Neural progenitor cell (in vitro differentiated cells): ENCODE measurements at regions not wholly inside any gene's neighbourhood (a gene's known extent, or its start where the extent isn't known, plus 50 kb on each side); places are given as distances from the start of the nearest gene placed in this dataset.

ENCODE experiments used
- DNase-seq: peaks from one replicate; pipeline ENCODE4 v3.0.0-alpha.2; 2016; ENCODE audit warnings: low spot score
- H2AFZ ChIP-seq: fragments of 200-600 bp; sonication (generic); replicated peaks from 2 replicates; pipeline ENCODE4 v1.6.1; 2016; ENCODE audit warnings: antibody characterized with exemption
- H3F3A ChIP-seq: fragments of 200-600 bp; sonication (generic); 2 replicates; pipeline ENCODE4 v1.6.1; 2016; ENCODE audit warnings: antibody characterized with exemption, low read depth
- H3K27ac ChIP-seq: fragments of 200-600 bp; sonication (generic); 2 replicates; pipeline ENCODE4 v1.5.1; 2016; ENCODE audit warnings: mild to moderate bottlenecking
- H3K27me3 ChIP-seq: fragments of 200-600 bp; sonication (generic); 2 replicates; pipeline ENCODE4 v1.6.1; 2016; ENCODE audit warnings: mild to moderate bottlenecking, moderate library complexity
- H3K36me3 ChIP-seq: fragments of 200-600 bp; sonication (generic); 2 replicates; pipeline ENCODE4 v1.5.1; 2016
- H3K4me1 ChIP-seq: fragments of 200-600 bp; sonication (generic); 2 replicates; pipeline ENCODE4 v1.6.1; 2016; ENCODE audit warnings: mixed run types
- H3K4me2 ChIP-seq: fragments of 200-600 bp; sonication (generic); 2 replicates; pipeline ENCODE4 v1.6.1; 2016
- H3K4me3 ChIP-seq: fragments of 200-600 bp; sonication (generic); 2 replicates; pipeline ENCODE4 v1.5.1; 2016
- H3K79me2 ChIP-seq: fragments of 200-600 bp; sonication (generic); 2 replicates; pipeline ENCODE4 v1.6.1; 2016; ENCODE audit warnings: low read depth
- H3K9ac ChIP-seq: fragments of 200-600 bp; sonication (generic); 2 replicates; pipeline ENCODE4 v1.6.1; 2016
- H3K9me3 ChIP-seq: fragments of 200-600 bp; sonication (generic); 2 replicates; pipeline ENCODE4 v1.5.1; 2016; ENCODE audit warnings: low read depth
- H4K20me1 ChIP-seq: fragments of 200-600 bp; sonication (generic); 2 replicates; pipeline ENCODE4 v1.6.1; 2016; ENCODE audit warnings: low read depth
- H3K27ac Mint-ChIP-seq: 3 replicates; pipeline ENCODE4 v1.8.0; 2021; ENCODE audit warnings: mixed read lengths
- H3K27me3 Mint-ChIP-seq: 2 replicates; pipeline ENCODE4 v1.8.0; 2022; ENCODE audit warnings: low read depth, mild to moderate bottlenecking, inconsistent platforms, moderate library complexity, mixed read lengths; ENCODE audit not compliant: insufficient read depth
- H3K36me3 Mint-ChIP-seq: 3 replicates; pipeline ENCODE4 v1.8.0; 2021; ENCODE audit warnings: mixed read lengths
- H3K4me1 Mint-ChIP-seq: 3 replicates; pipeline ENCODE4 v1.8.0; 2021; ENCODE audit warnings: mixed read lengths
- H3K4me3 Mint-ChIP-seq: 3 replicates; pipeline ENCODE4 v1.8.0; 2021; ENCODE audit warnings: mild to moderate bottlenecking, moderate library complexity, mixed read lengths
- H3K9me3 Mint-ChIP-seq: 3 replicates; pipeline ENCODE4 v1.8.0; 2020; ENCODE audit warnings: mixed read lengths
- EZH2 ChIP-seq: fragments of 200-600 bp; sonication (generic); IDR thresholded peaks from 2 replicates; pipeline ENCODE4 v1.6.1; 2017; ENCODE audit warnings: antibody characterized with exemption, mild to moderate bottlenecking, moderate library complexity
- EZH2phosphoT487 ChIP-seq: fragments of 200-600 bp; sonication (generic); IDR thresholded peaks from 2 replicates; pipeline ENCODE4 v1.6.1; 2017; ENCODE audit warnings: antibody characterized with exemption
- TF ChIP-seq, protein P1 (sequence below): fragments of 200-600 bp; sonication (generic); IDR thresholded peaks from 2 replicates; pipeline ENCODE4 v1.5.1; 2017; ENCODE audit warnings: antibody characterized with exemption, mild to moderate bottlenecking

DNA sequence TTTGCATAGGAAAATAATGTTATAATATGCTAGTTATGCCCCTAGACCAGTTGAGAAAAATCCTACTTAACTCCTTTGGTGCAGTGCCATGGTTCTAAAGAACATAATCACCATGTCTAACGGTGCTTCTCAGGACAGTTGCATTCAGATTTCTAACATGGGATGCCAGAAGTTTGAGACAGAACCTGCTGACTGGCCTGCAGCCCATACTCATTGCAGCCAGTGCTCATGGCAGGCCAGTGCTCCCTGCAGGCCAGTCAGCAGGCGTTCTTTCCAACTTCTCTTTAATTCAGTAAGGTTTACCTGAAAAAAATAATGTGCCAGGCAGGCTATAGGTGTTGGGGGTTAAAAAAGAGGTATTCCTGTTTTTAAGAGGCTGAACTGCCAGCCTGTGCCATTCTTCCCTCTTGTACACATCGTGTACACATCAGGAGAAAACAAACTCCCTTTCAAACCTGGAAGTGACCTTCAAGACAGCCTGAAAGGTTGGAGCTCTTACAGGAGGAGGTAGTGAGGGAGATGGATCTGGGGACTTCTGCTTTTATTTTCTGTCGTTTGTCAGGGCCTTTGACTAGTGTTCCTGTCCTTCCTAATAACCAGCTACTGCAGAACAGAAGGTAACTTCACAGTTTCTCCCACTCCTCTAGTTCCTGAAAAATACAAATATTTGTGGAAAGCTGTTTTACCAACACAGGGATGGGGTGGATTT lies 146.0 kb upstream of the MAGI3 start:
- no peak overlapping the region for H3K4me3 Mint-ChIP-seq
- DNase-seq = no peak
- H3K27me3 Mint-ChIP-seq = peaks cover 5% of the 10 kb centered on the region
- no peak overlapping the region for H3K27ac ChIP-seq
- H3K4me1 Mint-ChIP-seq = peaks cover 2% of the 10 kb centered on the region
- H3K9me3 ChIP-seq = no peaks in the 10 kb centered on the region
- H3K4me1 ChIP-seq = peaks cover 14% of the 10 kb centered on the region
- no peak overlapping the region for H3K27ac Mint-ChIP-seq
- no peak overlapping the region for H3K4me3 ChIP-seq
- H3K27me3 ChIP-seq = no peaks in the 10 kb centered on the region
- H4K20me1 ChIP-seq = no peaks in the 10 kb centered on the region
- no peaks in the 10 kb centered on the region for H3F3A ChIP-seq
- H3K79me2 ChIP-seq = no peaks in the 10 kb centered on the region
- H3K9ac ChIP-seq = no peak overlapping the region
- no peak for TF ChIP-seq EZH2phosphoT487
- no peak for TF ChIP-seq EZH2
- TF ChIP-seq, protein P1, sequence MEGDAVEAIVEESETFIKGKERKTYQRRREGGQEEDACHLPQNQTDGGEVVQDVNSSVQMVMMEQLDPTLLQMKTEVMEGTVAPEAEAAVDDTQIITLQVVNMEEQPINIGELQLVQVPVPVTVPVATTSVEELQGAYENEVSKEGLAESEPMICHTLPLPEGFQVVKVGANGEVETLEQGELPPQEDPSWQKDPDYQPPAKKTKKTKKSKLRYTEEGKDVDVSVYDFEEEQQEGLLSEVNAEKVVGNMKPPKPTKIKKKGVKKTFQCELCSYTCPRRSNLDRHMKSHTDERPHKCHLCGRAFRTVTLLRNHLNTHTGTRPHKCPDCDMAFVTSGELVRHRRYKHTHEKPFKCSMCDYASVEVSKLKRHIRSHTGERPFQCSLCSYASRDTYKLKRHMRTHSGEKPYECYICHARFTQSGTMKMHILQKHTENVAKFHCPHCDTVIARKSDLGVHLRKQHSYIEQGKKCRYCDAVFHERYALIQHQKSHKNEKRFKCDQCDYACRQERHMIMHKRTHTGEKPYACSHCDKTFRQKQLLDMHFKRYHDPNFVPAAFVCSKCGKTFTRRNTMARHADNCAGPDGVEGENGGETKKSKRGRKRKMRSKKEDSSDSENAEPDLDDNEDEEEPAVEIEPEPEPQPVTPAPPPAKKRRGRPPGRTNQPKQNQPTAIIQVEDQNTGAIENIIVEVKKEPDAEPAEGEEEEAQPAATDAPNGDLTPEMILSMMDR = no peak
- H2AFZ ChIP-seq = no peak overlapping the region
- H3K4me2 ChIP-seq = no peak overlapping the region
- H3K36me3 Mint-ChIP-seq = no peaks in the 10 kb centered on the region
- no peaks in the 10 kb centered on the region for H3K36me3 ChIP-seq
- no peaks in the 10 kb centered on the region for H3K9me3 Mint-ChIP-seq

DNA sequence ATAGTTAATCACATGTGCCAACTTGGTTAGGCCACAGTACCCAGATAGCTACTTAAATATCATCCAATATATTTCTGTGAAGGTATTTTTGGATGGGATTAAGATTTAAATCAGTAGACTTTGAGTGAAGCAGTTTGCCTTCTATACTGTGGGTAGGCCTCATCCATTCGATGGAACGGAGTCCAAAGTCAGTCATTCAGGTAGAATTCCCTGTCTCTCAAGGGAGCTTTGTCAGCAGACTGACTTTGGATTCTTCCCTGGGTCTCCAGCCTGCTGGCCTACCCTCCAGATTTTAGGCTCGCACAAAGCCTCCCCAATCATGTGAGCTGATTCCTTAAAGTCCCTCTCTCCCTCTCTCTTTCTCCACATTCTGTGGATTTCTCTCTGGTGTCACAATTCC lies 145.1 kb upstream of the MAGI3 start:
- Histone ChIP-seq H4K20me1 (no peaks in the 10 kb centered on the region), H3K9ac (no peak overlapping the region), H2AFZ (no peak overlapping the region), H3F3A (no peaks in the 10 kb centered on the region), H3K4me1 (peaks cover 9% of the 10 kb centered on the region), H3K9me3 (no peaks in the 10 kb centered on the region), H3K27ac (no peak overlapping the region), H3K4me2 (no peak overlapping the region), H3K27me3 (no peaks in the 10 kb centered on the region), H3K79me2 (no peaks in the 10 kb centered on the region), H3K4me3 (no peak overlapping the region), H3K36me3 (no peaks in the 10 kb centered on the region)
- DNase-seq = no peak
- TF ChIP-seq EZH2 = no peak
- TF ChIP-seq EZH2phosphoT487 = no peak
- H3K36me3 Mint-ChIP-seq = no peaks in the 10 kb centered on the region
- no peak overlapping the region for H3K4me3 Mint-ChIP-seq
- H3K4me1 Mint-ChIP-seq = peaks cover 2% of the 10 kb centered on the region
- H3K9me3 Mint-ChIP-seq = no peaks in the 10 kb centered on the region
- no peak overlapping the region for H3K27ac Mint-ChIP-seq
- peaks cover 5% of the 10 kb centered on the region for H3K27me3 Mint-ChIP-seq

DNA sequence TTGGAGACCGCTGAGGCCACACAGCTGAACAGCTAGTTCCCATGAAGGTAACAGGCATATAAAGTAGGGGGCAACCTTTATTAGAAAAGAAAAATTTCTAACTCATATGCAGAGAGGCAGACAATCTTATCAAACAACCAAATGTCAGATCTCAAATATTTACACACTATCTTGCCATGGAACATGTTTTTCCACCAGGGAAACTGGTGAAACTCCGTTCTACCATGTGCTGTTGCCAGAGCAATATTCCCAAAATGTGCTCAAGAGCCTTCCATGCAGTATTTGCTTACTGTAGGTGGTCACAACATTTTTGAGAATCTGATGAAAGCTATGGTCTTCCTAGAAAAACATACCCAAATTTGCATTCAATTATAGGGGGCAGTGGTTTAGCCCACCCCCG lies 143.4 kb upstream of the MAGI3 start:
- TF ChIP-seq EZH2phosphoT487 = no peak
- TF ChIP-seq, protein P1 = no peak
- no peak for TF ChIP-seq EZH2
- no peak overlapping the region for H3K4me3 Mint-ChIP-seq
- no peak overlapping the region for H3K27ac Mint-ChIP-seq
- DNase-seq = no peak
- no peaks in the 10 kb centered on the region for H3K9me3 ChIP-seq
- H3K36me3 Mint-ChIP-seq = no peaks in the 10 kb centered on the region
- H3K9ac ChIP-seq = no peak overlapping the region
- no peak overlapping the region for H3K27ac ChIP-seq
- H3K9me3 Mint-ChIP-seq = no peaks in the 10 kb centered on the region
- H3K36me3 ChIP-seq = no peaks in the 10 kb centered on the region
- peaks cover 2% of the 10 kb centered on the region for H3F3A ChIP-seq
- no peak overlapping the region for H2AFZ ChIP-seq
- no peaks in the 10 kb centered on the region for H4K20me1 ChIP-seq
- H3K4me2 ChIP-seq = no peak overlapping the region
- no peak overlapping the region for H3K4me3 ChIP-seq
- peaks cover 2% of the 10 kb centered on the region for H3K4me1 Mint-ChIP-seq
- H3K27me3 ChIP-seq = no peaks in the 10 kb centered on the region
- H3K79me2 ChIP-seq = no peaks in the 10 kb centered on the region
- H3K27me3 Mint-ChIP-seq = peaks cover 5% of the 10 kb centered on the region
- peaks cover 7% of the 10 kb centered on the region for H3K4me1 ChIP-seq

DNA sequence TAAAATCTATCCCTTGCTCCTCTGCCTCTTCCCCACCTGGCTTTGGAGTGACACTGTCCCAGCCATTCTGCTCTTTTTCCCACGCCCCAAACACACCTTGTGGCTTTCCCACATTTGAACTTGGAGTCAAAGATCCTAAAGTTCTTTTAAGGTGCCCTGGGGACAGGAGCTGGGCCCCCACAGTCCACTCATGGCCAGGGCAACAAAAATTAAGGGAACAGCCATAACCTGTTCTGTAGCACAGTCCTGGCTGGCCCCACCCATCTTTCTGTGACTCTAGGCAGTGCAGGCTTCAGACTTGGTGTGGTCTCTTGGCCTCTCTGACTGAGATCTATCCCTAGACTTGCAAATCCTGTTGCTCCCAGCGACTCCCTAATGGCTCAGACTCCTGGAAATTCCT lies 143.0 kb upstream of the MAGI3 start:
- Histone ChIP-seq H4K20me1 (no peaks in the 10 kb centered on the region), H3K9me3 (no peaks in the 10 kb centered on the region), H3K79me2 (no peaks in the 10 kb centered on the region), H3K4me3 (no peak overlapping the region), H3K4me1 (peaks cover 11% of the 10 kb centered on the region), H3K9ac (no peak overlapping the region), H3K27ac (no peak overlapping the region), H3F3A (peaks cover 6% of the 10 kb centered on the region), H3K4me2 (no peak overlapping the region), H3K36me3 (no peaks in the 10 kb centered on the region), H2AFZ (no peak overlapping the region), H3K27me3 (no peaks in the 10 kb centered on the region)
- Mint-ChIP-seq H3K27ac (no peak overlapping the region), H3K36me3 (no peaks in the 10 kb centered on the region), H3K4me3 (no peak overlapping the region), H3K9me3 (no peaks in the 10 kb centered on the region), H3K4me1 (peaks cover 2% of the 10 kb centered on the region), H3K27me3 (peaks cover 5% of the 10 kb centered on the region)
- TF ChIP-seq EZH2phosphoT487 (no peak), EZH2 (no peak)
- TF ChIP-seq, protein P1 = no peak
- no peak for DNase-seq
